GM18502 (cell line): ENCODE measurements at regions not wholly inside any gene's neighbourhood (a gene's known extent, or its start where the extent isn't known, plus 50 kb on each side); places are given as distances from the start of the nearest gene placed in this dataset.

Experiments
- ATAC-seq: cut with Tn5 transposase; IDR thresholded peaks from one replicate; pipeline ENCODE4 v1.9.1; 2021; ENCODE audit warnings: mild to moderate bottlenecking; ENCODE audit not compliant: unreplicated experiment, poor library complexity

DNA sequence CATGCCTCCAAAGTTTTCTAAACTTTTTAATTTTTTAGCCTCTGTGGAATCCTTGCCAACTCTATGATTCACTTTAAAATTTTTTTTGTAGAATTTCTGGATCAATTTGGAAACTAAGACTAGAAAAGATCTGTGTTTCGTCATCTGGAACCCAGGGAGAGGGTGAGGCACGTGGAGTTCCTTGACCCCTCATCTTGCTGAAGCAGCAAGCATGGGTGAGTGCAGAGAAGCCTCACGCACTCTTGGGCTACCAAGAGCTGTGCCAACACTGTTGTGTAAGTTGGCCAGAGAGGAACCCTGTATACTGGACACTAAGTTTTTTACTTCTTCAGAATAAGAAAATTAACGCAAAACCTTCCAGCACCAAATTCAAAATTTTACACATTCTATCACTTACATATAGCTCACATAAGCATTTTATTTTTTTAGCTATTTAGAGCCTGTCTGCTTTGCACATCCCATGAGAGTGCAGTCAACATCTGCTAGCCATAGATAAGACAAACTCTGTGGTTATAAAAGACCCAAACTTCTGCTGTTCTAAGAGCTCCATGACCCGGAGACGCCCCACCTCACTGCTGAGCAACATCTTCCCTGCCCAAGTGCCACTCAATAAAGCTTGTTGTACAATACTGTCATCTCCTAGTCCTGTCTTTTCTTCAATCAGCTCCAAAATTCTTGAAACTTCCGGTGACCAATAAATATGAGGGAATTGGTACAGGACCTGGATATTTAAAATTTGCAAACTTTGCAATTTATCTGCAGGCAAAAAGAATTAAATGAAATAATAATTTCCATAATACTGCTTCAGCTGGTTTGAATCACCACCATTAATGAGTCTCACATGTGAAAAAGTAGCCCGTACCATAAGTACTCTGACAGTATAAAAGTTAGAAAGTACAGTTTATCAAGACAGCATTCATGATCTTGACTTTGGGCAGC lies 69.7 kb upstream of the ADCY2 start:
- no peak for ATAC-seq

DNA sequence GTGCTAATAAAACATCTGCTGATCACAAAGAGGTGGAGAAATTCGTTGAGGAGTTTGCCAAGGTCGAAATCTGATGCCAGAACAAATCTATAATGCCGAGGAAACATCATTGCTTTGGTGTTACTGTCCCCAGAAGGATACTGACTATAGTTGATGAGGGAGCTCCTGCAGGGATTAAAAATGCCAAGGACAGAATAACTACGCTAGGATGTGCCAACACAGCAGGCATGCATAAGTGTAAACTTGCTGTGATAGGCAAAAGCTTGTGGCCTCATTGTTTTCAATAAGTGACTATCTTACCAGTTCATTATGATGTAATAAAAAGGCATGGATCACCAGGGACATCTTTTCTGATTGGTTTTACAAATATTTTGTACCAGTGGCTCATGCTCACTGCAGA lies 66.8 kb upstream of the ADCY2 start:
- ATAC-seq: no peak

DNA sequence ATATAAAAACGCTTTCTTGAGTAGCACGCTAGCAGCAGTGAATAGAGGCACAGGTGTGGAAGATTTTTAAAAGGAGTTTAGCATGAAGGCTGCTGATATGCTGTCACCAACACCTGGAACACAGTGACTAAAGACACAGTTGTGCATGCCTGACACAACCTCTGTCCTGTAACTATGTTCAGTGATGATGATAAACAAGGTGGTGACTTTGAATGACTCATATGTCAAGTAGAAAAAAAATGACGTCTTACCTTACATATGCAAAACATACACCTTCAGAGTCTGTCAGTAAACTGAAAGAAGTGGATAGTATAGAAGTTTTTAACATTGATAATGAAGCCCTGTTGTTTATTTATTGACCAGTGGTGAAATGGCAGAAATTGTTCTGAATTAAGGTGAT lies 66.2 kb upstream of the ADCY2 start:
- ATAC-seq: no peak

DNA sequence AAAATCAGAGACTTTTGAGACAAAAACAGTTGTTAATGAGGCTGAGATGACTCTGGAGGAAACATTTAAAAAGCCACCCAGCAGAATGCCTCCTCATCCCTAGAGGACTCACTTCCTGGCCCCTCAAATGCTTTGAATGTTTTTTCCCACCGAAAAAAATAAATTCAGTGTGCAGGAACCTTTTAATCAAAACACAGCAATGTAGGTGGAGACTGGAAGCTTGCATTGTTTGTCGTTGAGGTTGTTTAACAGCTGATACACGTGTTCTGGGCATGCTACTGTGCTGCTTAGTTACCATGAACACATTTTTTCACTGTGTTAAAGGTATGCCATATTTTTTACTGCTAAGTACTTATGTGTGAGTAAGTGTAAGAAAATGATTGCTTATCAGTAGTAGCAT lies 65.7 kb upstream of the ADCY2 start:
- no peak for ATAC-seq

DNA sequence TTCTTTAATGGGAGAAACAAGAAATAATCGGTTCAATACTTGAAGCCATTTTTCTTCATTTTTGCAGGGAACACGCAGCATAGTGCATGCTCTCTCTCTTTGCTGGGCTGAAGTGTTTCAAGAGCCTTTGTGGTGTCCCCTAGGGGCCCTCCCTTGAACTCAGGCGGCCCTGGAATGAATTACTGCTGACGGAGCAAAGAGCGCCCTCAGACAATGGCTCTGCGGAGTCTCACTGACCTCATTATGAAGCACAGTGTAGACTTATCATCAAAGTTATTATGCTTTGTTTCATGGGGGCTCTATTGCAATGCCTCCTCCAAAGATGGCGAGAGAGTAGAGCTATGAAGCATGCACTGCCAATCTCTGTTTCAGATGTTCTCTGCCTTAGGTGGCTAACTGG lies 64.8 kb upstream of the ADCY2 start:
- no peak for ATAC-seq
